NCI-H82 (cell line): ENCODE measurements at regions not wholly inside any gene's neighbourhood (a gene's known extent, or its start where the extent isn't known, plus 50 kb on each side); places are given as distances from the start of the nearest gene placed in this dataset.

Experiments used
- DNase-seq: peaks from one replicate; lab custom pipeline; 2025; lab: John Stamatoyannopoulos, UW

- DNase-seq = no peak
These were observed 238.5 kb upstream of the LRRN1 start for GRCh38 chr3:3560591-3561311.

- no peak for DNase-seq
These were observed 239.4 kb upstream of the LRRN1 start for GRCh38 chr3:3559786-3560185.

GRCh38 chr3:3556078-3556477, 243.2 kb upstream of the LRRN1 start:
- no peak for DNase-seq

- DNase-seq = no peak
These were observed 246.0 kb upstream of the LRRN1 start for GRCh38 chr3:3553236-3553635.

GRCh38 chr3:3552761-3553160, 246.5 kb upstream of the LRRN1 start:
- DNase-seq = no peak

- DNase-seq = no peak
These were observed 247.2 kb upstream of the LRRN1 start for GRCh38 chr3:3551981-3552380.

GRCh38 chr3:3545360-3545759, 253.9 kb upstream of the LRRN1 start:
- DNase-seq = no peak

- DNase-seq = no peak
These were observed 260.8 kb upstream of the LRRN1 start for GRCh38 chr3:3538451-3538850.

GRCh38 chr3:3532508-3532907, 266.7 kb upstream of the LRRN1 start:
- DNase-seq = no peak

- DNase-seq = no peak
These were observed 267.8 kb upstream of the LRRN1 start for GRCh38 chr3:3531476-3531875.

- no peak for DNase-seq
These were observed 280.0 kb upstream of the LRRN1 start for GRCh38 chr3:3519266-3519665.

- no peak for DNase-seq
These were observed 282.2 kb upstream of the LRRN1 start for GRCh38 chr3:3516996-3517395.

- DNase-seq = no peak
These were observed 282.8 kb upstream of the LRRN1 start for GRCh38 chr3:3516384-3516783.

- DNase-seq = no peak
These were observed 289.6 kb upstream of the LRRN1 start for GRCh38 chr3:3509665-3510064.

- no peak for DNase-seq
These were observed 294.5 kb upstream of the LRRN1 start for GRCh38 chr3:3504686-3505085.

GRCh38 chr3:3503411-3503810, 295.8 kb upstream of the LRRN1 start:
- DNase-seq = peak; percentile 47

GRCh38 chr3:3499987-3500386, 299.2 kb upstream of the LRRN1 start:
- no peak for DNase-seq

- DNase-seq = no peak
These were observed 300.1 kb upstream of the LRRN1 start for GRCh38 chr3:3499012-3499562.

- no peak for DNase-seq
These were observed 303.6 kb upstream of the LRRN1 start for GRCh38 chr3:3495611-3496010.

- DNase-seq = no peak
These were observed 297.2 kb upstream of the CRBN start for GRCh38 chr3:3476669-3477068.

GRCh38 chr3:3468596-3468995, 289.1 kb upstream of the CRBN start:
- no peak for DNase-seq

- no peak for DNase-seq
These were observed 284.6 kb upstream of the CRBN start for GRCh38 chr3:3464131-3464530.

GRCh38 chr3:3461317-3461716, 281.8 kb upstream of the CRBN start:
- DNase-seq = no peak

- DNase-seq = no peak
These were observed 269.0 kb upstream of the CRBN start for GRCh38 chr3:3448468-3448867.
